ENCODE measurements at regions not wholly inside any gene's neighbourhood (a gene's known extent, or its start where the extent isn't known, plus 50 kb on each side); places are given as distances from the start of the nearest gene placed in this dataset.
"Not testable (repeated sequence)": the region's sequence is repeated elsewhere in the genome, so short reads cannot be mapped to it uniquely, and the experiment has no call there.

DNA sequence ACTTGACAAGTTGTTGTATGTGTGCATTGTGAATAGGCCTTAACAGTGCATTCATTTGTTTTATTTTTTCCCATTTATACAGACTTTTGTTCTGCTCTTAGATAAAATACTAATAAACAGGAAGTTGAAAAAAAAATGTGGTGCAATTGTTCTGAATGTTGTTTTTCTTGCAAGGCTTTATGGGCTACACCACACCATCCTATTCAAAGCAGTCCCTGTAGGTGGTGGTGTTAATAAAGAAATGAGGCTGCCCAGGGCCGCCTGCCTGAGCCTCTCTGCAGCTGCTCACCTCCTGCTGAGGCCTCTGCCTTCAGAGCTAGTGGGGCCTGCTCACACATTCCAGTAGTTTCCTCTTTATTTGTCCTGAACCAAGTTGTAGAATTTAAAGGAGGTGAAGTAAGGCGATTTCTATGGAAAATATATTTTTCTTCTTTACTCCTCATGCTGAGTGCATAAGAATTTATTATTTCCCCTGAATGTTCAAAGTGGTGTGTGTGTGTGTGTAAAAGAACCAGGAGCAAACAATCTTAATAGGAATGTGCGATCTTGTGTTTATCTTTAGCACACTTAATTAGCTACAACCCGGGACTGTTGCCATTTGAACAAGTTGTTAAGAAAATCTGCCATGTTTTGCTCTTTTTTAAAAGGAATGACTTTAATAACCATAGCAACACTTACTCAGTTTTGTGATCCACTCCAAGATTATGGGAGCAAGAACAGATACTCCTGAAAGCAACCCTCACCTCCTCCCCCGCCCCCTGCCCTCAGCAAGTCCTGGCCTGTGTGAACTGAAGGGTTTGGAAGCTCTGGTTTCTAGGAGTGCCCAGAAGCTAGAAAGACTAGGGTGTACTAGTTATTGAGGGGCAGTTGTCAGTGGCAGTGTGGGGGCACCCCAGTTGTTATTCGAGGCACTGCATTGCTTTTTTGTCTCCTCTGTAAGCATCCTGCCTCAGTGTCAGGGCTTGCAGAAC, 251.6 kb upstream of the PLGLB2 start:
- H3K9me3 ChIP-seq (ENCODE audit: control insufficient read depth, insufficient read depth, low read length); H3K27ac ChIP-seq (ENCODE audit: low read length); H3K36me3 ChIP-seq (ENCODE audit: control insufficient read depth, insufficient read depth, low read length); H3K4me3 ChIP-seq (ENCODE audit: low read length); H3K4me1 ChIP-seq (ENCODE audit: control insufficient read depth, insufficient read depth, low read length); DNase-seq (ENCODE audit: low read depth, low spot score); H3K27me3 ChIP-seq (ENCODE audit: control insufficient read depth, insufficient read depth, low read length): not testable (repeated sequence)
- no CpG with 5 or more reads among the region's 6 CpGs for WGBS (ENCODE audit: insufficient coverage, insufficient read length)

DNA sequence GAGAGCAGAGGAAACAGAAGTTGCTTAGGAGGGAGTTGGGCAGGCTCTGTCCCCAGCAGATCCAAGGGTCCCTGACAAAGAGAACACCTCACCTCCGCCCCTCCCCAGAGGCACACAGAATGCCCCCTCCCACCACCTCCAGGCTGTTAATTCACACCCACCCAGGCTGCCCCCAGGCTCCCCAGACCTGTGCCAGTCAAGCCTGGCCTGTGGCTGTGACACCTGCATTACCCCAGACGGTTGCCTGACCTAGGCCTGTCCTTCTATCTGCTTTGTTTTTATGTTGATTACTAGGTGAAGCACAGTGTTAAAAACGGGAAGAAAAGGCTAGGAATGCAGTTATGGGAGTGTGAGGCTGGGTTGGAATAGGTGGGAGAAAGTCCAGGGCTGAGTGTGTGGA, 250.8 kb upstream of the PLGLB2 start:
- not testable (repeated sequence) for H3K27ac ChIP-seq (ENCODE audit: low read length); DNase-seq (ENCODE audit: low read depth, low spot score); H3K27me3 ChIP-seq (ENCODE audit: control insufficient read depth, insufficient read depth, low read length); H3K36me3 ChIP-seq (ENCODE audit: control insufficient read depth, insufficient read depth, low read length); H3K9me3 ChIP-seq (ENCODE audit: control insufficient read depth, insufficient read depth, low read length); H3K4me3 ChIP-seq (ENCODE audit: low read length); H3K4me1 ChIP-seq (ENCODE audit: control insufficient read depth, insufficient read depth, low read length)
- no CpG with 5 or more reads among the region's 3 CpGs for WGBS (ENCODE audit: insufficient coverage, insufficient read length)

DNA sequence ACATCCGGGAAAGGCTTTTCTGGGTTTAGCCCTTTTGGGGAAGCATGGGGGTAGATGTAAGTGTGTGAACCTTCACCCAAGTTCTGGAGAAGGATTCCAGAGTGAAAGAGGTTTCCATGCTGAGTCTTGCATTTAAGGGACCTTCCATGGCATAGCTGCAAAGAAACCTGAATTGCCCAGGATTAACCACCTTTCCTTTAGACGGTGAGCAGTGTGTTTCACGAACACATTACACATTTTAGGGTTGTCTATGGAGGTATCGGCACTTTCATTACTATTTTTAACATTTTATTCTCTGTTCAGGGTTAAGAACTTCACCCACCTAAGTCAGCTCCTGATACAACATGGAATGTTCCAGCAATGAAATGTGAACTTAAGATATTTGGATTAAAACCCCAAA, 250.2 kb upstream of the PLGLB2 start:
- H3K9me3 ChIP-seq (ENCODE audit: control insufficient read depth, insufficient read depth, low read length); H3K36me3 ChIP-seq (ENCODE audit: control insufficient read depth, insufficient read depth, low read length); H3K4me3 ChIP-seq (ENCODE audit: low read length); H3K4me1 ChIP-seq (ENCODE audit: control insufficient read depth, insufficient read depth, low read length); DNase-seq (ENCODE audit: low read depth, low spot score); H3K27ac ChIP-seq (ENCODE audit: low read length); H3K27me3 ChIP-seq (ENCODE audit: control insufficient read depth, insufficient read depth, low read length): not testable (repeated sequence)
- no CpG with 5 or more reads among the region's 4 CpGs for WGBS (ENCODE audit: insufficient coverage, insufficient read length)

DNA sequence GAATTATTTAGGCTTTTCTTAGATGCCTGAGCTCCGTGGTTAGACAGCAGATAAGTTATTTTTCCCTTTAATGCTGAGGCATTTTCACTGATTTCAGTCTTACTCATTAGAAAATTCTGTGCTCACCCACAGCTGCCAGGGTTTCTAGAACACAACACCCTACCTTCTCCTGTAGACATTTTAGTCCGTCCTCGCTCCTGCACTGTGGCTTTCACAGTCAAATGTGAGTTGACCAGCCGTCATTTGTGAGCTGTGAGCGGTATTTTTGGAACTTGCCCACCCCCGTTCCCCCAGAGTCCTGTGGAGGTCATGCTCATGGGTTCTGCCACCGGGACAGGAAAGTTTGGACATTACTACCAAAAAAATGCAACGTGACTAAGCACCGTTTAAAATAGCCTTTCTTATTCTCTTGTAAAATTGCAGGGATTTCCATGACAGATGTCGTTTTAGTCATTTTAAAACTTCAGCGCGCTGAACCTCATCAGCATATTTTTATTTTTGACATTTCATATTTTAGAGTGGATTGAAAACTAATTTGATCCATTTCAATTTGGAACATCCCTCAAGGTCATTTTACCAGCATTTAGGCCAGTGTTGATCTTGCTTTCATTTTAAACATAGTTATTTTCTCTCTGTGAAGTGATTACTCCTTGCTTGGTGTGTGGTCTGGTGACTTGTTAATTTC, 249.6 kb upstream of the PLGLB2 start:
- no CpG with 5 or more reads among the region's 12 CpGs for WGBS (ENCODE audit: insufficient coverage, insufficient read length)
- not testable (repeated sequence) for H3K36me3 ChIP-seq (ENCODE audit: control insufficient read depth, insufficient read depth, low read length); H3K27me3 ChIP-seq (ENCODE audit: control insufficient read depth, insufficient read depth, low read length); H3K4me3 ChIP-seq (ENCODE audit: low read length); H3K9me3 ChIP-seq (ENCODE audit: control insufficient read depth, insufficient read depth, low read length); DNase-seq (ENCODE audit: low read depth, low spot score); H3K4me1 ChIP-seq (ENCODE audit: control insufficient read depth, insufficient read depth, low read length); H3K27ac ChIP-seq (ENCODE audit: low read length)

DNA sequence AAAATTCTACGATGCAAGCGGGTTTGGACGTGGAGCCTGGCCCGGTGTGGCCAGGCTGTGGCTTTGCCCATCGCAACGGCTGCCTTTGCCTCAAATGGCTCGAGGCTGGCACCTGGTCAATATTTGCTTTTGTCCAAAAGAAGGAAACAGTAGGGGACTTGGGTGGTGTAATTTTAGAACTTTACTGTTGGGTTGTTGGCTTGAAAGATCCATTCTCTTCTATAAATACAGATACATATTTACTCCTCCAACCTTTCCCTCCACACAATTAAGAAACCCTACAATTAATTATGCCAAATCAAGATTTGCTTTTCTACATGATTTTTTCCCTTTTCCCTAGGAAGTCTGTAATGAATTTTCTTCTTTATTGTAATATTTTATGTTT, 249.0 kb upstream of the PLGLB2 start:
- not testable (repeated sequence) for H3K27ac ChIP-seq (ENCODE audit: low read length); H3K4me3 ChIP-seq (ENCODE audit: low read length); DNase-seq (ENCODE audit: low read depth, low spot score); H3K9me3 ChIP-seq (ENCODE audit: control insufficient read depth, insufficient read depth, low read length); H3K4me1 ChIP-seq (ENCODE audit: control insufficient read depth, insufficient read depth, low read length); H3K27me3 ChIP-seq (ENCODE audit: control insufficient read depth, insufficient read depth, low read length); H3K36me3 ChIP-seq (ENCODE audit: control insufficient read depth, insufficient read depth, low read length)
- WGBS (ENCODE audit: insufficient coverage, insufficient read length): no CpG with 5 or more reads among the region's 7 CpGs

DNA sequence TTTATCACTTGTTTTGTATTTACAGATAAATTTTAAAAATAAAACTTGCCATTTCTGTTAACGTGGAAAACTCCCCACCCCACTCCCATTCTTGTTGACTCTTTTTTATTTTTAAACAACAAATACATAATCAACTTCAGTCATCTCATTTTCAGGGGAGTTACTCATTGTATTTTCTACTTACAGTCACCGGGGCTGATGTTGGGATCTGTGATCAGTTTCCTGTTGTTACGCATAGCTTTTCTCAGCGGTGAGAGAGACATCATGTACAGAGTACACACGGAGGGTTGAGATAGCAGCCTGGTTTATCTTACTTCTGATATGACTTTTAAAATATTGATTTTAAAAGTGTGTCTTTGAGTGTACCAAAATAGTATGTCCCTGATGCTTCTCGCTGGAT, 248.0 kb upstream of the PLGLB2 start:
- H3K36me3 ChIP-seq (ENCODE audit: control insufficient read depth, insufficient read depth, low read length); DNase-seq (ENCODE audit: low read depth, low spot score); H3K9me3 ChIP-seq (ENCODE audit: control insufficient read depth, insufficient read depth, low read length); H3K4me1 ChIP-seq (ENCODE audit: control insufficient read depth, insufficient read depth, low read length); H3K4me3 ChIP-seq (ENCODE audit: low read length); H3K27me3 ChIP-seq (ENCODE audit: control insufficient read depth, insufficient read depth, low read length); H3K27ac ChIP-seq (ENCODE audit: low read length): not testable (repeated sequence)
- WGBS (ENCODE audit: insufficient coverage, insufficient read length): 100% methylated on average over 1 of the region's 6 CpGs

DNA sequence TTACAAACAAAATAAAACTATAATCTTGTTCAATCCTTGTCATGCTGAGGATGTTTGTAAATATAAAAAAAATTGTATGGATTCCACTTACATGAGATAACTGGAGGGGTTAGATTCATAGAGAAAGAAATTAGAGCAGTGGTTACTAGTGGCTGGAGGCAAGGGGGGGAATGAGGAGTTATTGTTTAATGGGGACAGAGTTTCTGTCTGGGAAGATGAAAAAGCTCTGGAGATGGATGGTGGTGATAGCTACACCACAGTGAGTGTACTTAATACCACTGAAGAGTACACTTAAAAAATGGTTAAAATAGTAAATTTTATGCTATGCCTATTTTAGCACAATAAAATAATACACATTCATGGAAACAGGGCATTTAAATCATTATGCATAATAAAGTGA, 247.5 kb upstream of the PLGLB2 start:
- H3K4me1 ChIP-seq (ENCODE audit: control insufficient read depth, insufficient read depth, low read length); H3K36me3 ChIP-seq (ENCODE audit: control insufficient read depth, insufficient read depth, low read length); H3K4me3 ChIP-seq (ENCODE audit: low read length); H3K27me3 ChIP-seq (ENCODE audit: control insufficient read depth, insufficient read depth, low read length); H3K9me3 ChIP-seq (ENCODE audit: control insufficient read depth, insufficient read depth, low read length); H3K27ac ChIP-seq (ENCODE audit: low read length); DNase-seq (ENCODE audit: low read depth, low spot score): not testable (repeated sequence)

DNA sequence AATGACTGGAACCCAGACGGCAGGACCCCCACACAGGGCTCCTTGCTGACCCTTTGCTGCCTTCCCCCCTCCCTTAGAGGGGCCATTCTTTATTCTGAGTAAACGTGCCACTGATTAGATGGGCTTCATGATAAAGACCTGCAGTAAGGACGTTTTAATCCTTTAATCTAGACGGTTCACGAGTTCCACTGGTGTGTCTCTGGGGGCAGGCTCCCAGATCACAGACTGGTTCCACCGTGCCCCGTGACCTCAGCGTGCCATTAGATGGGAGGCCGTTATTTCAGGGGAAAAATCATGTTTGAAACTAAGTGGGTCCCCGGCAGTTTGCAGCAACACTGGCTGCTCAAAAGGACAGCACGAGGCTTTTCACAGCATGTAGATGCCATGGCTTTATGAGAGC, 246.9 kb upstream of the PLGLB2 start:
- H3K27ac ChIP-seq (ENCODE audit: low read length); H3K9me3 ChIP-seq (ENCODE audit: control insufficient read depth, insufficient read depth, low read length); DNase-seq (ENCODE audit: low read depth, low spot score); H3K36me3 ChIP-seq (ENCODE audit: control insufficient read depth, insufficient read depth, low read length); H3K4me3 ChIP-seq (ENCODE audit: low read length); H3K4me1 ChIP-seq (ENCODE audit: control insufficient read depth, insufficient read depth, low read length); H3K27me3 ChIP-seq (ENCODE audit: control insufficient read depth, insufficient read depth, low read length): not testable (repeated sequence)
- no CpG with 5 or more reads among the region's 11 CpGs for WGBS (ENCODE audit: insufficient coverage, insufficient read length)

DNA sequence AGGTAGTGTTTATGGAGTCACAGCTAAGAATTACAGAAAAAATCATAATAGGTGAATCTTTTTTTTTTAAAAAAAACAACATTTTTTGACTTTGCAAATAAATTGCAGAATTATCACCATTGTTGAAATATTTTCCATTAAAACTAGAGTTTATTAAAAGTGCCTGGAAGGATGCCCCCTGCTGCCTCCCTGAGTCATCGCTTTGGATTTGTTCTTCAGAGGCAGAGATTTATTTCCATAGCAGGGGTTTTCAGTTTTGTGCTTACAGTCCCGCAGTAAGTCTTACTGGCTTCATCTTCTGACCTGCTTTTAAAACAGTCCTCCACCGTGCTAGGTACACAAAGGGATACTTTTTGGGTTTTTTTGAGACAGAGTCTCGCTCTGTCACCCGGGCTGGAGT, 244.9 kb upstream of the PLGLB2 start:
- not testable (repeated sequence) for H3K4me1 ChIP-seq (ENCODE audit: control insufficient read depth, insufficient read depth, low read length); H3K9me3 ChIP-seq (ENCODE audit: control insufficient read depth, insufficient read depth, low read length); H3K27me3 ChIP-seq (ENCODE audit: control insufficient read depth, insufficient read depth, low read length); H3K36me3 ChIP-seq (ENCODE audit: control insufficient read depth, insufficient read depth, low read length); H3K4me3 ChIP-seq (ENCODE audit: low read length); DNase-seq (ENCODE audit: low read depth, low spot score); H3K27ac ChIP-seq (ENCODE audit: low read length)
- WGBS (ENCODE audit: insufficient coverage, insufficient read length): no CpG with 5 or more reads among the region's 5 CpGs

DNA sequence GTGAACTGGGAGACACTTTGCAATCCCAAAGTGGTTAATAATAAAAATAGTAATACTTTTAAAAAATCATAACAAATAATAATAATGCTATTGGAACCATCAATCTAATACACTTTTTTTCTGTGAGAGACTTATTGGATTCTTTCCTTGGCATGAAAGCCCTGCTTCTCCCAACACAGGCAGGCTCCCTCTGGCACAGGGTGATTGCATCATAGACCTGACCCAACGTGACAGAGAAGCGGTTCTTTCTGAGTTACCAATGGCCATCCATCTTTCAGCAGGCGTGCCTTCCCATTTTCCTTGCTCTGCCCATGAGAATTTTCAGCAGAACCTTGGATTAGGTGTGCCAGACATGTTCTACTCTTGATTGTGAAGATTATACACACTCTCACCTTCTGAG, 242.6 kb upstream of the PLGLB2 start:
- not testable (repeated sequence) for H3K4me1 ChIP-seq (ENCODE audit: control insufficient read depth, insufficient read depth, low read length); H3K9me3 ChIP-seq (ENCODE audit: control insufficient read depth, insufficient read depth, low read length); H3K27ac ChIP-seq (ENCODE audit: low read length); H3K27me3 ChIP-seq (ENCODE audit: control insufficient read depth, insufficient read depth, low read length); H3K36me3 ChIP-seq (ENCODE audit: control insufficient read depth, insufficient read depth, low read length); H3K4me3 ChIP-seq (ENCODE audit: low read length); DNase-seq (ENCODE audit: low read depth, low spot score)
- WGBS (ENCODE audit: insufficient coverage, insufficient read length): no CpG with 5 or more reads among the region's 3 CpGs

DNA sequence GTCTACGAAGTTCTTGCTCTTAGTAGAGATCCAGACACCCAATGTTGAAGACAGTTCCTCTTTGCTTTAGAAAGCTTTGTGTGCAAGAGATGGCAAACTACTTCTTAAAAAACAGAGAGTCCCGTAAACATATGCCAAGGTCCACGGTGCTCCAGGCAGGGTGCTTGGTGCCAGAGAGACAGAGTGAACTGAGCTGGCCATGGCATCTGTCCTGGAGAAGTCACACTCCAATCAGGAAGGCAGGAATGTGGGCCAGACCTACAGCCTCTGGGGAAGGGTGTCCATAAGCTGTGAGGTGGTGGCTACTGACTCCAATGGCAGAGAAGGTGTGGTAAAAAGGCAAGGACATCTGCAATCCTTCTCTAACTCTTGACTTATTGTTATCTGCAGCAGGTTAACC, 242.0 kb upstream of the PLGLB2 start:
- not testable (repeated sequence) for H3K4me1 ChIP-seq (ENCODE audit: control insufficient read depth, insufficient read depth, low read length); H3K36me3 ChIP-seq (ENCODE audit: control insufficient read depth, insufficient read depth, low read length); H3K27me3 ChIP-seq (ENCODE audit: control insufficient read depth, insufficient read depth, low read length); DNase-seq (ENCODE audit: low read depth, low spot score); H3K9me3 ChIP-seq (ENCODE audit: control insufficient read depth, insufficient read depth, low read length); H3K4me3 ChIP-seq (ENCODE audit: low read length); H3K27ac ChIP-seq (ENCODE audit: low read length)
- no CpG with 5 or more reads among the region's 3 CpGs for WGBS (ENCODE audit: insufficient coverage, insufficient read length)

All from iPS DF 6.9 (cell line).